ENCODE measurements at regions not wholly inside any gene's neighbourhood (a gene's known extent, or its start where the extent isn't known, plus 50 kb on each side); places are given as distances from the start of the nearest gene placed in this dataset.

DNA sequence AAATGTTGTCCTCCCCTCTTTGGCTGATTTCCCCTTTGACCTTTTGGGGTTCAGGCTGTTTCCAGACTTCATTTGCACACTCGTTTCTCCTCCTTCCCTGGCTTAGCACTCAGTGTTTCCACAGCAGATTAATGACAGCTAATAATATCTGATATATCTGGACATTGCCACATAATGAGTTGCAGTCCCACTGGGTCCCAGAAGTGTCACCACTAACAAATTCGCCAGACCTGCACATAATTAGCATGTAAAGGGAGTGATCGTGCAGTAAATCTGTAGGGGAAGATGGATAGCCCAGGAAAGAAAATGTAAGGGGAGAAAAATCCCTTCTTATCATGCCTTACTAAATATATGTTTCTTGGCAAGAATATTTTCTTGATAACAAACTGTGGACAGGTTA lies 922.1 kb downstream of the TFAP2A start:
- TF ChIP-seq, protein P1, sequence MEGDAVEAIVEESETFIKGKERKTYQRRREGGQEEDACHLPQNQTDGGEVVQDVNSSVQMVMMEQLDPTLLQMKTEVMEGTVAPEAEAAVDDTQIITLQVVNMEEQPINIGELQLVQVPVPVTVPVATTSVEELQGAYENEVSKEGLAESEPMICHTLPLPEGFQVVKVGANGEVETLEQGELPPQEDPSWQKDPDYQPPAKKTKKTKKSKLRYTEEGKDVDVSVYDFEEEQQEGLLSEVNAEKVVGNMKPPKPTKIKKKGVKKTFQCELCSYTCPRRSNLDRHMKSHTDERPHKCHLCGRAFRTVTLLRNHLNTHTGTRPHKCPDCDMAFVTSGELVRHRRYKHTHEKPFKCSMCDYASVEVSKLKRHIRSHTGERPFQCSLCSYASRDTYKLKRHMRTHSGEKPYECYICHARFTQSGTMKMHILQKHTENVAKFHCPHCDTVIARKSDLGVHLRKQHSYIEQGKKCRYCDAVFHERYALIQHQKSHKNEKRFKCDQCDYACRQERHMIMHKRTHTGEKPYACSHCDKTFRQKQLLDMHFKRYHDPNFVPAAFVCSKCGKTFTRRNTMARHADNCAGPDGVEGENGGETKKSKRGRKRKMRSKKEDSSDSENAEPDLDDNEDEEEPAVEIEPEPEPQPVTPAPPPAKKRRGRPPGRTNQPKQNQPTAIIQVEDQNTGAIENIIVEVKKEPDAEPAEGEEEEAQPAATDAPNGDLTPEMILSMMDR (IDR thresholded peaks at IDR 0.05; ENCODE audit: insufficient read depth, low read depth, low read length): no peak
- TF ChIP-seq EZH2 (IDR thresholded peaks at IDR 0.05; ENCODE audit: insufficient read depth, low read length): no peak
